ENCODE measurements at regions not wholly inside any gene's neighbourhood (a gene's known extent, or its start where the extent isn't known, plus 50 kb on each side); places are given as distances from the start of the nearest gene placed in this dataset.

GRCh38 chr16:26905336-26905735 lies 161.4 kb upstream of the C16orf82 start:
- TF ChIP-seq ZNF408 (CRISPR knock-in tag; IDR thresholded peaks at IDR 0.05; ENCODE audit: low read depth) (no peak), NCOR1 (IDR thresholded peaks at IDR 0.05) (no peak), GTF3C2 (IDR thresholded peaks at IDR 0.05; ENCODE audit: borderline replicate concordance, extremely low read depth, insufficient read length) (no peak), HMG20A (CRISPR knock-in tag; conservative IDR thresholded peaks at IDR 0.05) (no peak), TFAP4 (CRISPR knock-in tag; IDR thresholded peaks at IDR 0.05; ENCODE audit: borderline replicate concordance) (no peak), BRF2 (IDR thresholded peaks at IDR 0.05; ENCODE audit: borderline replicate concordance, insufficient read depth, insufficient read length) (no peak), ZMIZ1 (IDR thresholded peaks at IDR 0.05; ENCODE audit: low read depth in 2 of 2, low read length in 2 of 2) (no peak), ZNF354B (CRISPR knock-in tag; IDR thresholded peaks at IDR 0.05) (no peak), ZHX1 (conservative IDR thresholded peaks at IDR 0.05; ENCODE audit: low read length) (no peak), BCOR (IDR thresholded peaks at IDR 0.05) (no peak)

More at GRCh38 chr16:26905336-26905735, 161.4 kb upstream of the C16orf82 start:
- no TSS peak for BruUV-seq (replicated peaks)
- Histone ChIP-seq H3K4me2 (ENCODE audit: insufficient read depth, low read length) (no peak overlapping the region), H3K36me3 (ENCODE audit: control insufficient read depth, insufficient read depth, low read length) (no peaks in the 10 kb centered on the region), H3K4me1 (replicated peaks in 1 of 2; ENCODE audit: control insufficient read depth in 2 of 2, insufficient read depth in 2 of 2, low read length in 2 of 2) (no peaks in the 10 kb centered on the region), H3K27me3 (ENCODE audit: control insufficient read depth in 2 of 2, insufficient read depth in 2 of 2, low read length in 2 of 2) (peaks cover 0 to 21% of the 10 kb centered on the region in 2 experiments; a peak in 4 of 5 replicates), H4K20me1 (replicated peaks; ENCODE audit: control insufficient read depth, insufficient read depth, low read length) (no peaks in the 10 kb centered on the region), H3K9me3 (replicated peaks; ENCODE audit: control insufficient read depth, insufficient read depth, low read depth, low read length) (no peaks in the 10 kb centered on the region), H3K9ac (ENCODE audit: insufficient read depth in 1 of 2, low read depth in 2 of 2, low read length in 2 of 2) (no peak overlapping the region), H2AFZ (ENCODE audit: low read depth, low read length) (no peak overlapping the region), H3K79me2 (ENCODE audit: control insufficient read depth, insufficient read depth, low read length) (no peaks in the 10 kb centered on the region), H3K27ac (ENCODE audit: extremely low read depth, low read depth, low read length) (no peak overlapping the region), H3K4me3 (no peak overlapping the region), H3K9me1 (ENCODE audit: control insufficient read depth, insufficient read depth, low read length) (no peaks in the 10 kb centered on the region)
- no peak for FAIRE-seq
- no peak for DNase-seq (ENCODE audit: extremely low read depth in 1 of 4, low spot score in 3 of 4)
- ChIA-PET POLR2A (interaction anchor here (1.5 kb wide), 1 partner anchor 7 kb away, joined by 3 read pairs; no protein-coding TSS in a partner anchor), CTCF (ENCODE audit: low intra/inter-chr PET ratio) (no interaction called here)
- in situ Hi-C loops (cut with MboI) (no loop called here), intact Hi-C loops (cut with micrococcal nuclease) (no loop called here)
- ATAC-seq, result no peak
- 0% methylated on average over 2 of the region's 2 CpGs for WGBS (ENCODE audit: insufficient coverage, low coverage, missing lambda C conversion rate)
